ENCODE measurements at regions not wholly inside any gene's neighbourhood (a gene's known extent, or its start where the extent isn't known, plus 50 kb on each side); places are given as distances from the start of the nearest gene placed in this dataset.

DNA sequence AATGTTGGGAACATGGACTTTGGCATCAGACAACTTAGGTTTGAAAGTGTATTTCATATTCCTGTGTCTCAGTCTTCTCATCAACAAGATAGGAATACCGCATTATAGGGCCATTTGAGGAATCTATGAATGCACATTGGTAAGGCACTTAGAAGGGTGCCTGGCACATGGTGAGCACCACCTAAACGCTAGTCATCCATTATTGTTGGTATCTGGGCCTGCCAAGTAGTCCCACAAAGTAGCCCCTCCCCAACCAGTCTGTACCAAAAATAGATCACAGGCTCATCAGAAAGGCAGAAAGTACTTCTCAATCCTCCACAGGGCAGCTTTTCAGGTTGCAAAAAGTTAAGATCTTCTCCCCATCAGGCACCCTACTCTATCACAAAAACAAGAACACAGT, 162.3 kb upstream of the KLF3 start:
- Histone ChIP-seq H3K79me2 (ENCODE audit: insufficient read depth, low read length) (no peaks in the 10 kb centered on the region), H3K9me3 (ENCODE audit: insufficient read depth, low read length) (no peaks in the 10 kb centered on the region), H3K9me2 (replicated peaks; ENCODE audit: insufficient read depth, low read length) (no peaks in the 10 kb centered on the region), H2AFZ (ENCODE audit: low read depth, low read length, severe bottlenecking) (no peak overlapping the region), H3K4me2 (ENCODE audit: low read depth, low read length, poor library complexity, severe bottlenecking) (no peak overlapping the region), H3K4me3 (ENCODE audit: insufficient read depth, low read length, poor library complexity, severe bottlenecking) (no peak overlapping the region), H3K36me3 (ENCODE audit: low read length) (no peaks in the 10 kb centered on the region), H3K9ac (ENCODE audit: low read length) (no peak overlapping the region), H3F3A (ENCODE audit: insufficient read depth) (no peaks in the 10 kb centered on the region), H3K27ac (ENCODE audit: low read depth, low read length) (no peak overlapping the region), H3K27me3 (ENCODE audit: low read length) (no peaks in the 10 kb centered on the region), H4K20me1 (ENCODE audit: low read depth, low read length) (no peaks in the 10 kb centered on the region)
- TF ChIP-seq EZH2phosphoT487 (conservative IDR thresholded peaks at IDR 0.05; ENCODE audit: low read length): no peak
- TF ChIP-seq, protein P1, sequence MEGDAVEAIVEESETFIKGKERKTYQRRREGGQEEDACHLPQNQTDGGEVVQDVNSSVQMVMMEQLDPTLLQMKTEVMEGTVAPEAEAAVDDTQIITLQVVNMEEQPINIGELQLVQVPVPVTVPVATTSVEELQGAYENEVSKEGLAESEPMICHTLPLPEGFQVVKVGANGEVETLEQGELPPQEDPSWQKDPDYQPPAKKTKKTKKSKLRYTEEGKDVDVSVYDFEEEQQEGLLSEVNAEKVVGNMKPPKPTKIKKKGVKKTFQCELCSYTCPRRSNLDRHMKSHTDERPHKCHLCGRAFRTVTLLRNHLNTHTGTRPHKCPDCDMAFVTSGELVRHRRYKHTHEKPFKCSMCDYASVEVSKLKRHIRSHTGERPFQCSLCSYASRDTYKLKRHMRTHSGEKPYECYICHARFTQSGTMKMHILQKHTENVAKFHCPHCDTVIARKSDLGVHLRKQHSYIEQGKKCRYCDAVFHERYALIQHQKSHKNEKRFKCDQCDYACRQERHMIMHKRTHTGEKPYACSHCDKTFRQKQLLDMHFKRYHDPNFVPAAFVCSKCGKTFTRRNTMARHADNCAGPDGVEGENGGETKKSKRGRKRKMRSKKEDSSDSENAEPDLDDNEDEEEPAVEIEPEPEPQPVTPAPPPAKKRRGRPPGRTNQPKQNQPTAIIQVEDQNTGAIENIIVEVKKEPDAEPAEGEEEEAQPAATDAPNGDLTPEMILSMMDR (IDR thresholded peaks at IDR 0.05; ENCODE audit: insufficient read depth, low read length, poor library complexity, severe bottlenecking): no peak

DNA sequence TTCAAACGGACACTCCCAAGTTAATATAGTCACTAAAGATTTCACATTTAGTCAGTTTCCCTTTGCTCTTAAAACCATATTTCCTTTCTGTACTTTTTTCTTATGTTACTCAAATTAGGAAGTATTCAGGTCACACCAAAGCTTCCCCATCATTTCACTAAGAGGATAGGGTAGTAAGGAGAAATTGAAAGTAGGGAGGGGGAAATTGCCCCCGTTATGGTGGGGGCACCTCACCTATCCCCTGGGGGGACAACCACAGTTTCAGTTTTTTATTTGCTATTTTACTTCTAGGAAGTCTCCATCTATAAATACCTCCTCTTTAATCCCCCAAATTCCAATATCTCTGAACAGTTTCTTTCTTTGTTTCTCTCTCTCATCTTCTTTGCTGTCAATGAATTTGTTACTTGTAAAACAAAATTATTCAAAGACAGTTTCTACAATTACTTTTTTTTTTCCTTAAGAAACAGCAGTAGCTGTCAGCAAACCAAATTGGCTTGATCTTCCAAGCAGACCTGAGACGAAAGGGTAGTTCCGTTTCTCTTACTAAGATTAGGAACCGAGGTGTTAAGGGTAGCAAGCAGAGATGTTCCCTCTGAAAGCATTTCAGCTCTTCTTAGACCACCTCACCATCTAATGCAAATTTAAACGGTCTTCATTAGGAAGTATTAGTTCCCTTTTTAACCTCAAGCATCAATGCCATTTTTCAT, 160.2 kb upstream of the KLF3 start:
- H3K9ac ChIP-seq (ENCODE audit: low read length): no peak overlapping the region
- no peaks in the 10 kb centered on the region for H3K36me3 ChIP-seq (ENCODE audit: low read length)
- no peaks in the 10 kb centered on the region for H3K9me2 ChIP-seq (replicated peaks; ENCODE audit: insufficient read depth, low read length)
- H3K4me2 ChIP-seq (ENCODE audit: low read depth, low read length, poor library complexity, severe bottlenecking): no peak overlapping the region
- H3K79me2 ChIP-seq (ENCODE audit: insufficient read depth, low read length): no peaks in the 10 kb centered on the region
- H3F3A ChIP-seq (ENCODE audit: insufficient read depth): no peaks in the 10 kb centered on the region
- H3K27ac ChIP-seq (ENCODE audit: low read depth, low read length): no peak overlapping the region
- H2AFZ ChIP-seq (ENCODE audit: low read depth, low read length, severe bottlenecking): no peak overlapping the region
- no peaks in the 10 kb centered on the region for H4K20me1 ChIP-seq (ENCODE audit: low read depth, low read length)
- no peaks in the 10 kb centered on the region for H3K9me3 ChIP-seq (ENCODE audit: insufficient read depth, low read length)
- no peaks in the 10 kb centered on the region for H3K27me3 ChIP-seq (ENCODE audit: low read length)
- H3K4me3 ChIP-seq (ENCODE audit: insufficient read depth, low read length, poor library complexity, severe bottlenecking): no peak overlapping the region
- TF ChIP-seq, protein P1 (IDR thresholded peaks at IDR 0.05; ENCODE audit: insufficient read depth, low read length, poor library complexity, severe bottlenecking): no peak
- no peak for TF ChIP-seq EZH2phosphoT487 (conservative IDR thresholded peaks at IDR 0.05; ENCODE audit: low read length)

DNA sequence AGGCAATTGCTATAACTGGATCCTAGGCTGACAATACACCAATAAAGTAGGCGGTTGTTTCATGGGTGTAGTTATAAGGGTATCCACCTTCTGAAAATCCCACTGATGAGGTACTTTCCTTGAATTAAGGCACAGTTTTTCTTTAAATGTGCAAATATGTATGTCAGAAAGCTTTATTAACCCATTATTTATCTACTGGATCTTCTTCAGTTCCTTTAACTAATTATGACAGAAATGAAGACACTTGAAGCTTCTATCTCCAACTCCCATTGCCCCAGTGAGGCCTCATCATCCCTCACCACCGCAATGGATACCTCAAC, 159.6 kb upstream of the KLF3 start:
- no peak for TF ChIP-seq EZH2phosphoT487 (conservative IDR thresholded peaks at IDR 0.05; ENCODE audit: low read length)
- TF ChIP-seq, protein P1 (IDR thresholded peaks at IDR 0.05; ENCODE audit: insufficient read depth, low read length, poor library complexity, severe bottlenecking): no peak
- H3K36me3 ChIP-seq (ENCODE audit: low read length): no peaks in the 10 kb centered on the region

More for the DNA sequence above, 159.6 kb upstream of the KLF3 start:
- Histone ChIP-seq H3K4me2 (ENCODE audit: low read depth, low read length, poor library complexity, severe bottlenecking) (no peak overlapping the region), H2AFZ (ENCODE audit: low read depth, low read length, severe bottlenecking) (no peak overlapping the region), H4K20me1 (ENCODE audit: low read depth, low read length) (no peaks in the 10 kb centered on the region), H3F3A (ENCODE audit: insufficient read depth) (no peaks in the 10 kb centered on the region), H3K4me3 (ENCODE audit: insufficient read depth, low read length, poor library complexity, severe bottlenecking) (no peak overlapping the region), H3K79me2 (ENCODE audit: insufficient read depth, low read length) (no peaks in the 10 kb centered on the region), H3K9me2 (replicated peaks; ENCODE audit: insufficient read depth, low read length) (no peaks in the 10 kb centered on the region), H3K27me3 (ENCODE audit: low read length) (no peaks in the 10 kb centered on the region), H3K9me3 (ENCODE audit: insufficient read depth, low read length) (no peaks in the 10 kb centered on the region), H3K27ac (ENCODE audit: low read depth, low read length) (no peak overlapping the region), H3K9ac (ENCODE audit: low read length) (no peak overlapping the region)

Measured in SU-DHL-6 (cell line).